SK-N-DZ (cell line): ENCODE measurements at regions not wholly inside any gene's neighbourhood (a gene's known extent, or its start where the extent isn't known, plus 50 kb on each side); places are given as distances from the start of the nearest gene placed in this dataset.

Experiments
- DNase-seq: peaks from one replicate; pipeline ENCODE4 v3.0.0-alpha.2; 2015; ENCODE audit warnings: low spot score

- no peak for DNase-seq
Observed at GRCh38 chr9:17018540-17019196, 116.2 kb upstream of the CNTLN start.

GRCh38 chr9:17017931-17018491 lies 116.8 kb upstream of the CNTLN start:
- DNase-seq, result peak; percentile 88

- DNase-seq, result no peak
Observed at GRCh38 chr9:17013891-17014290, 120.9 kb upstream of the CNTLN start.

- no peak for DNase-seq
Observed at GRCh38 chr9:17013010-17013409, 121.8 kb upstream of the CNTLN start.

GRCh38 chr9:17011880-17012279 lies 123.0 kb upstream of the CNTLN start:
- no peak for DNase-seq

GRCh38 chr9:17009071-17009470 lies 125.8 kb upstream of the CNTLN start:
- no peak for DNase-seq

GRCh38 chr9:17005056-17005823 lies 129.6 kb upstream of the CNTLN start:
- DNase-seq, result no peak

- DNase-seq, result no peak
Observed at GRCh38 chr9:17004500-17004899, 130.3 kb upstream of the CNTLN start.

- no peak for DNase-seq
Observed at GRCh38 chr9:17003576-17004240, 131.1 kb upstream of the CNTLN start.

- DNase-seq, result no peak
Observed at GRCh38 chr9:16996901-16997491, 126.5 kb upstream of the BNC2 start.

GRCh38 chr9:16992138-16992537 lies 121.7 kb upstream of the BNC2 start:
- no peak for DNase-seq

GRCh38 chr9:16987026-16987425 lies 116.6 kb upstream of the BNC2 start:
- no peak for DNase-seq

- no peak for DNase-seq
Observed at GRCh38 chr9:16986556-16986955, 116.1 kb upstream of the BNC2 start.

GRCh38 chr9:16985559-16986348 lies 115.3 kb upstream of the BNC2 start:
- no peak for DNase-seq

- DNase-seq, result no peak
Observed at GRCh38 chr9:16982780-16983310, 112.4 kb upstream of the BNC2 start.

GRCh38 chr9:16976427-16976826 lies 106.0 kb upstream of the BNC2 start:
- no peak for DNase-seq

- DNase-seq, result no peak
Observed at GRCh38 chr9:16974436-16974835, 104.0 kb upstream of the BNC2 start.

GRCh38 chr9:16970321-16970720 lies 99.9 kb upstream of the BNC2 start:
- DNase-seq, result no peak

- DNase-seq, result no peak
Observed at GRCh38 chr9:16964228-16964627, 93.8 kb upstream of the BNC2 start.

- DNase-seq, result no peak
Observed at GRCh38 chr9:16960084-16960483, 89.6 kb upstream of the BNC2 start.

GRCh38 chr9:16959391-16959790 lies 88.9 kb upstream of the BNC2 start:
- DNase-seq, result no peak
